K562 (cell line): ENCODE measurements at regions not wholly inside any gene's neighbourhood (a gene's known extent, or its start where the extent isn't known, plus 50 kb on each side); places are given as distances from the start of the nearest gene placed in this dataset.

Source experiments
- EP300 ChIP-seq: IDR thresholded peaks from 2 replicates; pipeline ENCODE4 v1.6.1; 2012; ENCODE audit warnings: low read length, improper control_type of control experiment
- MEF2D ChIP-seq: conservative IDR thresholded peaks from 2 replicates; pipeline ENCODE4 v1.6.1; 2016; ENCODE audit warnings: low read depth, missing genetic modification characterization, missing compliant biosample characterization
- PRDM10 ChIP-seq: fragments of 450-650 bp; IDR thresholded peaks from 2 replicates; pipeline ENCODE4 v1.6.1; 2018; ENCODE audit not compliant: partially characterized antibody
- REST ChIP-seq, 2 experiments: fragments of 450-650 bp; formaldehyde crosslinking in 1 of 2; IDR thresholded peaks; 2 replicates each; pipeline versions ENCODE4 v1.4.0 to v1.6.1; 2014 to 2020; ENCODE audit warnings: mild to moderate bottlenecking in 2 of 2, borderline replicate concordance in 1 of 2, low read depth in 1 of 2
- XRCC5 ChIP-seq: fragments of 200-400 bp; formaldehyde crosslinking; IDR thresholded peaks from 2 replicates; pipeline ENCODE4 v1.6.1; 2017; ENCODE audit warnings: low read depth, mild to moderate bottlenecking, low read length
- ZBTB7A ChIP-seq: IDR thresholded peaks from 2 replicates; pipeline ENCODE4 v1.6.1; 2011; ENCODE audit warnings: low read depth, mild to moderate bottlenecking, low read length, moderate library complexity, borderline replicate concordance; ENCODE audit not compliant: control insufficient read depth

- TF ChIP-seq REST (IDR thresholded peaks at IDR 0.05; ENCODE audit: borderline replicate concordance) (no peak), REST (CRISPR knock-in tag; IDR thresholded peaks at IDR 0.05; ENCODE audit: low read depth) (no peak), MEF2D (tag) (no peak), PRDM10 (no peak), XRCC5 (no peak), EP300 (no peak), ZBTB7A (no peak)
These were observed 124.3 kb upstream of the SLC25A48 start (continued) for GRCh38 chr5:135710045-135710675.
